Skeletal muscle tissue (tissue), 3 donors: ENCODE measurements at regions not wholly inside any gene's neighbourhood (a gene's known extent, or its start where the extent isn't known, plus 50 kb on each side); places are given as distances from the start of the nearest gene placed in this dataset.

Experiments
- H3K27ac ChIP-seq: one replicate; pipeline ENCODE4 v1.7.0; 2013; ENCODE audit warnings: mild to moderate bottlenecking, low read depth, low read length, inconsistent platforms
- H3K27me3 ChIP-seq, 3 donors: one replicate each; pipeline ENCODE4 v1.7.0; 2013; ENCODE audit warnings: low read length in 3 of 3; ENCODE audit not compliant: control insufficient read depth in 3 of 3, insufficient read depth in 3 of 3
- H3K36me3 ChIP-seq, 3 donors: one replicate each; pipeline ENCODE4 v1.7.0; 2013; ENCODE audit warnings: low read length in 3 of 3; ENCODE audit not compliant: control insufficient read depth in 3 of 3, insufficient read depth in 3 of 3
- H3K4me1 ChIP-seq, 3 donors: one replicate each; pipeline ENCODE4 v1.7.0; 2013; ENCODE audit warnings: low read length in 3 of 3, mild to moderate bottlenecking in 3 of 3; ENCODE audit not compliant: control insufficient read depth in 3 of 3, insufficient read depth in 3 of 3
- H3K4me3 ChIP-seq, 3 donors: one replicate each; pipeline ENCODE4 v1.7.0; 2013; ENCODE audit warnings: low read length in 3 of 3
- H3K9ac ChIP-seq, 3 donors: one replicate each; pipeline ENCODE4 v1.7.0; 2013; ENCODE audit warnings: low read length in 3 of 3, mild to moderate bottlenecking in 3 of 3, moderate library complexity in 2 of 3, low read depth in 1 of 3
- H3K9me3 ChIP-seq, 3 donors: one replicate each; pipeline ENCODE4 v1.7.0; 2013; ENCODE audit warnings: low read length in 3 of 3; ENCODE audit not compliant: control insufficient read depth in 3 of 3
- donor health status: Osteomylitis.

DNA sequence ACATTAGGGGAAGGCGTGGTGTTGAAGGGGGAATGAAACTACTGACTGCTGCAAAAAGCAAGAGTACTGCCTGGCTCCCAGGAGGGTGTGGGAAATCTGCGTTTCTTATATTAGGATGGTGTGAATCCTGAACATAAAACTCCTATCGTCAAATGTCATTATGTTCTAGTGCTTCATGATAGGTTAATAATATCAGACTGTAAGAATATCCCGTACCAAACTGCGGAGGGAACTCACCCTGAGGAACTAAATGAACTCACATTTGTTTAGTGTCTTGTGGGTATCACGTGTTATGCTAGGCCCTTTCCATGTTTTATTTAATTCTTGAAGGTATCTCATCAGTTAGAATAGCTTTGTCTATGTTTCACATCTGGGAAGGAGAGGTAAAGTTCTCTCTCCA, 610.7 kb downstream of the QKI start:
- H3K36me3 ChIP-seq = no peaks in the 10 kb centered on the region
- peaks cover 0 to 4% (median 0%) of the 10 kb centered on the region in 3 donors for H3K9me3 ChIP-seq
- no peak overlapping the region for H3K9ac ChIP-seq
- H3K4me1 ChIP-seq = peaks cover 9 to 19% (median 12%) of the 10 kb centered on the region in 3 donors
- H3K27ac ChIP-seq = no peak overlapping the region
- no peak overlapping the region for H3K4me3 ChIP-seq
- H3K27me3 ChIP-seq = no peaks in the 10 kb centered on the region

DNA sequence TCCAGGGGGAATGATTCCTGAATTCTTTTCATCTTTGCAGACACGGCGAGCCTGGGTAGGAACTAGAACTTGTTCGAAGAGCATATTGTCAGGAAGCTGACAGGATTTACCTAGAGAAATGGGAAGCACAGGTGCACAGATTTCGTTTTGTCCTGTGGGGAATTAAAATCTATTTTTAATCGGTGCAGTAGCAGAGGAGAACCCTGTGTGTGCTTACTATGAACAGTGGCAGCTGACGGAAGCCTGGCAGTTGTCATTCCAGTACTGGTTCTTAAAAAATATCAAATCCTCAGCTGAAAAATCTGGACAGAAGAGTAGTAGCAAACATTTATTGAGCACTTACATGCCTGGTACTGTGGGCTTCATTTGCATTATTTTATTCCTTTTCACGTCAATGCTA, 609.0 kb downstream of the QKI start:
- Histone ChIP-seq H3K36me3 (no peaks in the 10 kb centered on the region), H3K27ac (peak overlapping the region; percentile 7), H3K9ac (peak overlapping the region; percentile 15 to 66 (median 34)), H3K4me3 (peak overlapping the region; percentile 4 to 60 (median 38)), H3K9me3 (peaks cover 0 to 4% (median 0%) of the 10 kb centered on the region in 3 donors), H3K27me3 (no peaks in the 10 kb centered on the region), H3K4me1 (peaks cover 9 to 19% (median 12%) of the 10 kb centered on the region in 3 donors)

DNA sequence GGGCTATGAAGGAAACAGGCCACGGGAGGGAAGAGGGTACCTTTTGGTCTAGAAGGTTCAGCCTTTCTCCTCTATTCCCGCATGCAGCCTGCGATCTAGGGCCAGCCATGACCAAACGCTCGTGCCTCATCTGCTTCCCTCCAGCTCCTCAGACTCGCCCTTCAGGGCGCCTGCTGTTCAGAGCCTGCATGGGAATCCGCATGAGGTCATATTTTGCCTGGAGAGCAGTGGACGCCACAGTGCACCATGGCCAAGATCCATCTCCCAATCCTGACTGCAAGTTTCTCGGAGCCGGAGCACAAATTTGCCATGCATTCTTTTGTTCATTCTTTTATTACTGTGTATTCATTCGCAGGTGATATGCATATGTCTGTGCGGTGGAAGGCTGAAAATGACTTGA, 608.1 kb downstream of the QKI start:
- Histone ChIP-seq H3K9ac (peak overlapping the region in 2 of 3 donors; percentile 34 to 66), H3K9me3 (peaks cover 0 to 4% (median 0%) of the 10 kb centered on the region in 3 donors), H3K36me3 (no peaks in the 10 kb centered on the region), H3K4me3 (peak overlapping the region in 2 of 3 donors; percentile 55 to 60), H3K27ac (no peak overlapping the region), H3K4me1 (peaks cover 9 to 19% (median 11%) of the 10 kb centered on the region in 3 donors), H3K27me3 (no peaks in the 10 kb centered on the region)

DNA sequence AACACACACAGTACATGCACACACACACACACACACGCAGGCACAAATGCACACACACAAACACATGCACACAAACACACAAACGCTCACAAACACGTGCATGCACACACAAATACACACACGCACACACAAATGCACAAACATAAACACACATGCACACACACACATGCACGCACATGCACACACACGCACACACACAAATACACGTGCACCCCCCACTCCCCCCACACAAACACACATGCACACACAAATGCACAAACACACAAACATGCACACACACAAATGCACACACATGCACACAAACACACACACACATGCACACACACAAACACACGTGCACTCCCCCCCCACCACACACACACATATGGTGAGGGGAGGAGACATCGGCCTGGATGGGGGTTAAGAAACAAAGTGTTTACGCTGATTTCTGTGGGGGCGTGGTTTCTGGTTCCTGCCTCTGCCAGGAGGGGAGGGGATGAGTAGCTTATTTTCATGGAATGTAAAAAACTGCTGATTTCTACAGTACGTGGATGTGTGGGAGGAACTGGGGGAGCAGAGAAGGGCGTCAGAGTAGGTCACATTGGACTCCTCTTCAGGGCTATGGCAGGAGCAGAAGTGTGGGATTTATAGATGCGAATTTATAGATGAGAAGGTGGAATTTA, 607.2 kb downstream of the QKI start:
- peaks cover 0 to 4% (median 0%) of the 10 kb centered on the region in 3 donors for H3K9me3 ChIP-seq
- H3K4me3 ChIP-seq = no peak overlapping the region
- H3K27ac ChIP-seq = no peak overlapping the region
- peaks cover 6 to 19% (median 9%) of the 10 kb centered on the region in 3 donors for H3K4me1 ChIP-seq
- H3K36me3 ChIP-seq = no peaks in the 10 kb centered on the region
- no peak overlapping the region for H3K9ac ChIP-seq
- no peaks in the 10 kb centered on the region for H3K27me3 ChIP-seq

DNA sequence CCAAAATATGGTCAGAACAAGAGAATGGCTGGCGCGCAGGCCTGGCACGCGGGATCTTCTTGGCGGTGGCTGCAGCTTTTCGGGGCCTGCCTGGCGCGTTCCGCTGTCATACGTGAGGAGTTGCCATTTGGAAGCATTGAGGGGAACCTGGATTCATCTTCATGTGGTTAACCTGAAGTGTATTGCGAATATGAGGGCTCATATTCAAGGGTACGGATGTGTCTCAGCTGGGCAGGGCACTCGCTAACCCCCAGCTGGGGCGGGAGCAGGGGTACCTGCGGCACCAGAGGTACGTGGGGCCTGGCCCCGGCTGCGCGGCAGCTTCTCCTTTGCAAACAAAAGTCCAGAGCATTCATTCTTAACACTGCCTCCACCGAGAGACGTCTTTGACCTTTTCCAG, 605.6 kb downstream of the QKI start:
- H3K9me3 ChIP-seq = peaks cover 0 to 4% (median 0%) of the 10 kb centered on the region in 3 donors
- no peak overlapping the region for H3K9ac ChIP-seq
- H3K4me1 ChIP-seq = peaks cover 6 to 19% (median 9%) of the 10 kb centered on the region in 3 donors

DNA sequence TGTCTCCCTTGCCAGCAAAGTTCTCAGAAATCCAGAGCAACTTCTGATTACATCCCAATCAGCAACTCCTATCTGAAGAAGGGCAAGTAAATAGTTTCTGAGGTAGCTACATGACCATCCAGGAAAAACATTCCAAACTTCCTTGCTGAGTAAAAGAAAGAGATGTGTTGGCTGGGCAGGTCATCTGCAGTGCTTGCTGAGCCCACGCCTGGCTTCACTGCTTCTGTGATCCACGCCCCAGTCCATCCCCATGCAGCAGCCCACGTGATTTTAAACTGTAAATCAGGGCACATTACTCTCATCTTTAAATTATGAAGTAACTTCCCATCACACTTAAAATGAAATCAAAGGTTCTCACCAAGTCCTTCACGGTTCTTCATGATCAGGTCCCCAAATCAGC, 603.6 kb downstream of the QKI start:
- peaks cover 0 to 4% (median 0%) of the 10 kb centered on the region in 3 donors for H3K9me3 ChIP-seq
- peaks cover 9 to 11% (median 10%) of the 10 kb centered on the region in 3 donors for H3K4me1 ChIP-seq
- H3K36me3 ChIP-seq = no peaks in the 10 kb centered on the region
- no peaks in the 10 kb centered on the region for H3K27me3 ChIP-seq
- no peak overlapping the region for H3K4me3 ChIP-seq
- H3K27ac ChIP-seq = no peak overlapping the region
- H3K9ac ChIP-seq = no peak overlapping the region

More for the DNA sequence above, 605.6 kb downstream of the QKI start:
- H3K4me3 ChIP-seq = no peak overlapping the region
- H3K36me3 ChIP-seq = no peaks in the 10 kb centered on the region
- no peaks in the 10 kb centered on the region for H3K27me3 ChIP-seq
- H3K27ac ChIP-seq = no peak overlapping the region

DNA sequence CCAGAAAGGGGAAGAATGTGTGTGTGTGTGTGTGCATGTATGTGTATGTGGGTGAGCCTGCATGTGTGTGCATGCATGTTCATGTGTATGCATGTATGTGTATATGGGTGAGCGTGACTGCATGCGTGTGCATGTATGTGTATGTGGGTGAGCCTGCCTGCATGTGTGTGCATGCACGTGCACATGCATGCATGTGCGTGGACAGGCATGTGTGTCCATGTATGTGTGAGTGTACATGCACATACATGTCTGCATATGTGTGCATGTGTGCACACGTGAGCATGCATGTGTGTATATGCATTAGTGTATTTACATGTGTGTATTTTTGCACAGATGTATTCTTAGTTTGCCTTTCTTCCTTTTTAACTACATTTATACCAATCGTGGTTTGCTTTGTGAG, 601.5 kb downstream of the QKI start:
- H3K27ac ChIP-seq = no peak overlapping the region
- H3K9ac ChIP-seq = no peak overlapping the region
- H3K4me1 ChIP-seq = peaks cover 0 to 5% (median 0%) of the 10 kb centered on the region in 3 donors
- no peaks in the 10 kb centered on the region for H3K27me3 ChIP-seq
- H3K9me3 ChIP-seq = peaks cover 0 to 4% (median 0%) of the 10 kb centered on the region in 3 donors
- H3K4me3 ChIP-seq = no peak overlapping the region
- no peaks in the 10 kb centered on the region for H3K36me3 ChIP-seq

DNA sequence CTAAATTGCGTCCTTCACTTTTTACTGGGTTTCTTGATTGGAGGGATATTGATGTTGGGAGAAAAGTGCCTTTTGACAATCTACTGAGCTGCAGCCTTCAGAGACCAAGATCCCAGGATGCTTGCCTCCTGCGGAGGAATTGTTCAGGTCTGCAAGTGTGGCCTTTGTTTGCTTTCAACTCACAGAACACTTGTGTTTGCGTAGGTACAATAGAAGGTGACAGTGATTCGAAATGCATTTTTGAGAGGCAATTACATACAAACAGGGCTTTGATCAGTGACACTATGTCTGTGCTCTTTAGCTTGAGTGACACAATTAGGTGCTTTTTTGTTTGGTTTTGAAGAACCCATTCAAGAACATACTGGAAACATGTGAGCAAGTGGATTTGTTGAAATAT, 600.6 kb downstream of the QKI start:
- no peak overlapping the region for H3K9ac ChIP-seq
- no peak overlapping the region for H3K27ac ChIP-seq
- peaks cover 6 to 9% (median 7%) of the 10 kb centered on the region in 3 donors for H3K4me1 ChIP-seq
- no peaks in the 10 kb centered on the region for H3K36me3 ChIP-seq
- no peaks in the 10 kb centered on the region for H3K9me3 ChIP-seq
- no peaks in the 10 kb centered on the region for H3K27me3 ChIP-seq
- no peak overlapping the region for H3K4me3 ChIP-seq

DNA sequence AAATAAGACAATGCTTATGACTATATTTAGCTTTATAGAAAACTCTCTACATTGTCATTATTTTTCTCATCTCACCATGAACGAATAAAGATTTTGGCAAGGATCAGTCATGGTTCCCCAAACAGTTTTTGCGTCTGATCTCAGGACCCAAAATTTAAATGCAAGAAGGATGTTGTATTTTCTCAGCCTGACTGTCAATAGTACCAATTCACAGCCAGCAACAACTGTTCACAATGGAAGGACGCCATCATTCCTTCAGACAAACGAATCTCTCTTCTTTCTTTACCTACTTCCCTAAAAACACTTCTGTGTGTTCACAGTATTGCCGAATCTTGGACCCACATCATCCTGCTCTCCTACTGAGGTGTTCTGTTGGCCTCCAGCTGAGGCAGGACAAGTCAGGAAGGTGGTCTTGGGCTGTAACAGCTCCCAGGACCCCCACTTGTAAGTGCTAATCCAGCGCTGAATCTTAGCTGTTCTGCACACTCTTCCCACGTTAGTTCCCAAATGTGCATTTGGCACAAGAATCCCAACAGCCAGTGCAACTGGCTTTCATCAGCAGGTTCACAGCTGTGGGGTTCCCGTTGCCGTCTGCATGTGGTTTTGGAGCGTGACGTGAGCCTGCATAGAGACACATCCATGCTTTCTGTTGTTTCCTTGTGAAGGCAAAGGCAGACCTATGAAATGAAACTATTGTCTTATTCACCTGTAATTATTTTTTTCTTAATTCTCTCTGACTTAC, 600.0 kb downstream of the QKI start:
- Histone ChIP-seq H3K4me3 (no peak overlapping the region), H3K4me1 (peaks cover 6 to 9% (median 7%) of the 10 kb centered on the region in 3 donors), H3K27ac (no peak overlapping the region), H3K9ac (no peak overlapping the region), H3K9me3 (no peaks in the 10 kb centered on the region), H3K27me3 (no peaks in the 10 kb centered on the region), H3K36me3 (no peaks in the 10 kb centered on the region)
